AG09309 (cell line): ENCODE measurements at regions not wholly inside any gene's neighbourhood (a gene's known extent, or its start where the extent isn't known, plus 50 kb on each side); places are given as distances from the start of the nearest gene placed in this dataset.

Experiments
- DNase-seq: peaks from one replicate; pipeline ENCODE4 v3.0.0-alpha.2; 2010; ENCODE audit warnings: low read depth
- H3K4me3 ChIP-seq: 2 replicates; pipeline ENCODE4 v1.5.1; 2011; ENCODE audit warnings: mild to moderate bottlenecking, low read depth, low read length, moderate library complexity; ENCODE audit not compliant: control insufficient read depth
- TF ChIP-seq, protein P1 (sequence below): IDR thresholded peaks from 2 replicates; pipeline ENCODE4 v1.5.1; 2011; ENCODE audit warnings: mild to moderate bottlenecking, low read depth, low read length, inconsistent platforms; ENCODE audit not compliant: insufficient read depth, control insufficient read depth; ENCODE audit errors: missing control alignments

GRCh38 chr2:42859791-42860190 lies 67.4 kb upstream of the HAAO start:
- TF ChIP-seq, protein P1, sequence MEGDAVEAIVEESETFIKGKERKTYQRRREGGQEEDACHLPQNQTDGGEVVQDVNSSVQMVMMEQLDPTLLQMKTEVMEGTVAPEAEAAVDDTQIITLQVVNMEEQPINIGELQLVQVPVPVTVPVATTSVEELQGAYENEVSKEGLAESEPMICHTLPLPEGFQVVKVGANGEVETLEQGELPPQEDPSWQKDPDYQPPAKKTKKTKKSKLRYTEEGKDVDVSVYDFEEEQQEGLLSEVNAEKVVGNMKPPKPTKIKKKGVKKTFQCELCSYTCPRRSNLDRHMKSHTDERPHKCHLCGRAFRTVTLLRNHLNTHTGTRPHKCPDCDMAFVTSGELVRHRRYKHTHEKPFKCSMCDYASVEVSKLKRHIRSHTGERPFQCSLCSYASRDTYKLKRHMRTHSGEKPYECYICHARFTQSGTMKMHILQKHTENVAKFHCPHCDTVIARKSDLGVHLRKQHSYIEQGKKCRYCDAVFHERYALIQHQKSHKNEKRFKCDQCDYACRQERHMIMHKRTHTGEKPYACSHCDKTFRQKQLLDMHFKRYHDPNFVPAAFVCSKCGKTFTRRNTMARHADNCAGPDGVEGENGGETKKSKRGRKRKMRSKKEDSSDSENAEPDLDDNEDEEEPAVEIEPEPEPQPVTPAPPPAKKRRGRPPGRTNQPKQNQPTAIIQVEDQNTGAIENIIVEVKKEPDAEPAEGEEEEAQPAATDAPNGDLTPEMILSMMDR: no peak
- H3K4me3 ChIP-seq: no peak overlapping the region
- DNase-seq: peak; percentile 75

- TF ChIP-seq, protein P1: peak; percentile 85
- DNase-seq: peak; percentile 49
- H3K4me3 ChIP-seq: no peak overlapping the region
Observed at GRCh38 chr2:42859006-42859552, 66.7 kb upstream of the HAAO start.

DNA sequence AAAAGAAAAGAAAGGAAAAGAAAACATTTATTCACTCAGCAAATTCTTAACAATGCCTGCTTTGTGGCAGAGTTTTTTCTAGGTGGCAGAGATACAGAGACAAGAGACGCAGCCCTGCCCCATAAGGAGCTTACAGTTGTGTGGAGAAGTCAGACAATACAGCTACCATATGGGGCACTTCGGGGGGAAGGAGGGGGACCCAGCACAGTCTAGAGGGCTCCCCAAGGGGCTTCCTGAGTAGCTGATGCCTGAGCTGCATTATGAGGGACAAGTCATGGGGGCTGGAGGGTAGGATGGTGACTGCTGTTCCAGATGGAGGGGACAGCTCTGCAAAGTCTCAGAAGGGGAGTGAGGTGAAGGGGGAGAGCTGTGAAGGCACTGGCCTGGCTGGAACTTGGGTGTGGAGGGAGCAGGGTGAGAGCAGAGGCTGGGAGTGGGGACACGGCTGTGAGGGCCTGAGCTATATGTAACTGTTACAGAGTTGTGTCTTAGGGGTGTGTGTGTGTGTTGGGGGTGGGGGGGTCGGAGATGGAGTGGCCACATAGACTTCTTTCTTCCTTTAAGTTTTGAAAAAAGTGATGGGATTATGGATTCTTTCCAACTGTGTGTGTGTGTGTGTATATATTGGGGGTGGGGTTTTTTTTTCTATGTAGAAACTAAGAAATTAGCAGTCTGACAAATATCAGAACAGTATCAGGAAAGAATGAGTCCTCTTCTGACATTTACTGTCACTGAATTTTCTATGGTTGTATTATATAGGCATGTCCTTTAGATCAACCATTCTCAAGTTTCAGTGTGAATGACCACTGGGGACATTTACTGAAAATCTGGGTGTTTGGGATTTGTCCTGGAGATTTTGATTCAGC lies 66.0 kb upstream of the HAAO start:
- DNase-seq: no peak
- H3K4me3 ChIP-seq: no peak overlapping the region
- TF ChIP-seq, protein P1: no peak

- TF ChIP-seq, protein P1: no peak
- no peak for DNase-seq
- H3K4me3 ChIP-seq: no peak overlapping the region
Observed at GRCh38 chr2:42856891-42857632, 64.7 kb upstream of the HAAO start.

DNA sequence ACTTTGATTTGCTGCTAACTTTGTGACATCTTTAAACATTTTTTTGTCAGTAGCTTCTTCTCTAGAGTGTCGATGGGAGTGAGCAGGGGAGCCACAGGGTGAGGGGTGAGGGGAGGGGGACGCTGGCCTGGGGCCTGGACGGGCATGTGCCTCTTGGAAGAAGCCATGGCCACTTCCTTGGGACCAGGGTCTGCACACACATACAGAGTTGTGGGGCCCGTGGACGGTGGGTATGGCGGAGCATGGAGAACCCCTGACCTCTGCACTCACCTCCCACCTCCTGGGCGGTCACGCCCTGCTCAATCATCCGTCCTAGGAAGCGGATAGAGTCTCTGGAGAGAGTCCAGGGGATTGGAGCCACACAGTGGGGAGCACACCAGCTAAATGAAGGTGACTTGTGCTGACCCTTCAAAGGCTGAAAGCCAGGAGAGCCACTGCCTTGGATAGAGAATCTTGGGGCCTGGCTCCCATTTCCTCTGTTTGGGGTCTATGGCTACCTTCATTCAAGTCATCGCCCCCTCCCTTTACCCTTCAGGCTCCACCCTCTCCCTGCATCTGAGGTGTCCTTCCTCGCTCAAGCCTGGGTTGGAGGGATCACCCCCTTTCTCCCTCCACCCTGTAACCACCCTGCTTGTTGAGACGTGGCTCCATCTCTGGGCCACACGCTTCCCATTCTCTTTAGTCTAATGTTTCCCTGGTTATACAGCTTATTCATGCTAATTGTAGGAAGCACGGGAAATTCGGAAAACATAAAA lies 63.9 kb upstream of the HAAO start:
- H3K4me3 ChIP-seq: no peak overlapping the region
- DNase-seq: no peak
- TF ChIP-seq, protein P1: no peak
